ENCODE measurements at regions not wholly inside any gene's neighbourhood (a gene's known extent, or its start where the extent isn't known, plus 50 kb on each side); places are given as distances from the start of the nearest gene placed in this dataset.
"Not testable (repeated sequence)": the region's sequence is repeated elsewhere in the genome, so short reads cannot be mapped to it uniquely, and the experiment has no call there.

GRCh38 chr7:4603843-4604231 lies 78.3 kb upstream of the FOXK1 start:
- ATAC-seq (no peak), DNase-seq (no peak)
- no peaks in the 10 kb centered on the region for H3K4me1 Mint-ChIP-seq
- H3K36me3 Mint-ChIP-seq (ENCODE audit: low read depth), result no peaks in the 10 kb centered on the region
- peaks cover 2% of the 10 kb centered on the region for H3K27me3 Mint-ChIP-seq
- H3K27ac Mint-ChIP-seq, result no peak overlapping the region
- no peaks in the 10 kb centered on the region for H3K9me3 Mint-ChIP-seq
- H3K4me3 Mint-ChIP-seq, result no peak overlapping the region

- DNase-seq, result no peak
- Mint-ChIP-seq H3K4me1 (no peaks in the 10 kb centered on the region), H3K27ac (no peak overlapping the region), H3K27me3 (peaks cover 2% of the 10 kb centered on the region), H3K36me3 (ENCODE audit: low read depth) (no peaks in the 10 kb centered on the region), H3K9me3 (no peaks in the 10 kb centered on the region), H3K4me3 (no peak overlapping the region)
- no peak for ATAC-seq
Observed at GRCh38 chr7:4604456-4604940, 77.6 kb upstream of the FOXK1 start.

GRCh38 chr7:4606797-4607196 lies 75.3 kb upstream of the FOXK1 start:
- no peak overlapping the region for H3K27ac Mint-ChIP-seq

GRCh38 chr7:4607311-4607729 lies 74.8 kb upstream of the FOXK1 start:
- no peak overlapping the region for H3K27ac Mint-ChIP-seq
- ATAC-seq, result no peak
- no peaks in the 10 kb centered on the region for H3K27me3 Mint-ChIP-seq
- H3K4me1 Mint-ChIP-seq, result no peaks in the 10 kb centered on the region
- H3K9me3 Mint-ChIP-seq, result no peaks in the 10 kb centered on the region
- H3K4me3 Mint-ChIP-seq, result no peak overlapping the region
- no peak for DNase-seq
- H3K36me3 Mint-ChIP-seq (ENCODE audit: low read depth), result no peaks in the 10 kb centered on the region

More at GRCh38 chr7:4606797-4607196, 75.3 kb upstream of the FOXK1 start:
- no peaks in the 10 kb centered on the region for H3K4me1 Mint-ChIP-seq
- no peak overlapping the region for H3K4me3 Mint-ChIP-seq
- ATAC-seq (no peak), DNase-seq (no peak)
- no peaks in the 10 kb centered on the region for H3K9me3 Mint-ChIP-seq
- H3K36me3 Mint-ChIP-seq (ENCODE audit: low read depth), result no peaks in the 10 kb centered on the region
- H3K27me3 Mint-ChIP-seq, result no peaks in the 10 kb centered on the region

- H3K9me3 Mint-ChIP-seq; H3K27ac Mint-ChIP-seq; H3K4me3 Mint-ChIP-seq; ATAC-seq; H3K36me3 Mint-ChIP-seq (ENCODE audit: low read depth); DNase-seq; H3K27me3 Mint-ChIP-seq: not testable (repeated sequence)
- peaks cover 12% of the 10 kb centered on the region for H3K4me1 Mint-ChIP-seq
Observed at GRCh38 chr7:4609576-4609975, 72.5 kb upstream of the FOXK1 start.

- no peak overlapping the region for H3K4me3 Mint-ChIP-seq
- H3K9me3 Mint-ChIP-seq, result no peaks in the 10 kb centered on the region
- H3K27ac Mint-ChIP-seq, result no peak overlapping the region
- peak; percentile 29 for DNase-seq
- H3K4me1 Mint-ChIP-seq, result peaks cover 12% of the 10 kb centered on the region
- H3K36me3 Mint-ChIP-seq (ENCODE audit: low read depth), result no peaks in the 10 kb centered on the region
- peak; percentile 69 for ATAC-seq
- H3K27me3 Mint-ChIP-seq, result no peaks in the 10 kb centered on the region
Observed at GRCh38 chr7:4610768-4611467, 71.2 kb upstream of the FOXK1 start.

GRCh38 chr7:4612237-4612636 lies 69.9 kb upstream of the FOXK1 start:
- no peak for ATAC-seq
- Mint-ChIP-seq H3K27me3 (no peaks in the 10 kb centered on the region), H3K4me1 (peaks cover 12% of the 10 kb centered on the region), H3K27ac (no peak overlapping the region), H3K9me3 (no peaks in the 10 kb centered on the region), H3K4me3 (no peak overlapping the region), H3K36me3 (ENCODE audit: low read depth) (no peaks in the 10 kb centered on the region)
- DNase-seq, result no peak

GRCh38 chr7:4612939-4613841 lies 68.9 kb upstream of the FOXK1 start:
- H3K9me3 Mint-ChIP-seq, result no peaks in the 10 kb centered on the region
- H3K27me3 Mint-ChIP-seq, result no peaks in the 10 kb centered on the region
- H3K4me1 Mint-ChIP-seq, result peaks cover 12% of the 10 kb centered on the region
- no peaks in the 10 kb centered on the region for H3K36me3 Mint-ChIP-seq (ENCODE audit: low read depth)
- peak; percentile 3 for DNase-seq
- no peak overlapping the region for H3K27ac Mint-ChIP-seq
- ATAC-seq, result peak; percentile 45
- H3K4me3 Mint-ChIP-seq, result peak overlapping the region; percentile 51

- DNase-seq (no peak), ATAC-seq (no peak)
- Mint-ChIP-seq H3K36me3 (ENCODE audit: low read depth) (no peaks in the 10 kb centered on the region), H3K27me3 (no peaks in the 10 kb centered on the region), H3K27ac (no peak overlapping the region), H3K9me3 (no peaks in the 10 kb centered on the region), H3K4me3 (no peak overlapping the region), H3K4me1 (peaks cover 12% of the 10 kb centered on the region)
Observed at GRCh38 chr7:4613846-4614548, 68.1 kb upstream of the FOXK1 start.

- Mint-ChIP-seq H3K4me3 (no peak overlapping the region), H3K36me3 (ENCODE audit: low read depth) (no peaks in the 10 kb centered on the region), H3K27ac (no peak overlapping the region), H3K4me1 (peaks cover 14% of the 10 kb centered on the region), H3K27me3 (no peaks in the 10 kb centered on the region), H3K9me3 (no peaks in the 10 kb centered on the region)
- ATAC-seq (no peak), DNase-seq (no peak)
Observed at GRCh38 chr7:4616116-4616515, 66.0 kb upstream of the FOXK1 start.

- Mint-ChIP-seq H3K4me3 (no peak overlapping the region), H3K27me3 (no peaks in the 10 kb centered on the region), H3K4me1 (peaks cover 5% of the 10 kb centered on the region), H3K36me3 (ENCODE audit: low read depth) (no peaks in the 10 kb centered on the region), H3K27ac (no peak overlapping the region), H3K9me3 (no peaks in the 10 kb centered on the region)
- no peak for DNase-seq
- no peak for ATAC-seq
Observed at GRCh38 chr7:4621396-4621795, 60.7 kb upstream of the FOXK1 start.

- H3K4me3 Mint-ChIP-seq, result no peak overlapping the region
- H3K9me3 Mint-ChIP-seq, result no peaks in the 10 kb centered on the region
- no peak for ATAC-seq
- no peak for DNase-seq
- H3K4me1 Mint-ChIP-seq, result peaks cover 2% of the 10 kb centered on the region
- H3K36me3 Mint-ChIP-seq (ENCODE audit: low read depth), result no peaks in the 10 kb centered on the region
- H3K27me3 Mint-ChIP-seq, result peaks cover 3% of the 10 kb centered on the region
- no peak overlapping the region for H3K27ac Mint-ChIP-seq
Observed at GRCh38 chr7:4626318-4626845, 55.7 kb upstream of the FOXK1 start.

GRCh38 chr7:4629287-4629895 lies 52.7 kb upstream of the FOXK1 start:
- Mint-ChIP-seq H3K36me3 (ENCODE audit: low read depth) (no peaks in the 10 kb centered on the region), H3K27ac (no peak overlapping the region), H3K9me3 (no peaks in the 10 kb centered on the region), H3K27me3 (peaks cover 11% of the 10 kb centered on the region), H3K4me1 (peaks cover 2% of the 10 kb centered on the region), H3K4me3 (no peak overlapping the region)
- DNase-seq (no peak), ATAC-seq (no peak)

Measured in activated naive CD8-positive, alpha-beta T cell treated with anti-CD3 and anti-CD28 coated beads, Interleukin-2, amount 50 U/mL, for 24 hours (primary cell).